Activated CD4-positive, alpha-beta T cell treated with anti-CD3 and anti-CD28 coated beads, Interleukin-2, amount 10 ng/mL, durations not matched to agents 7 days and 5 days (primary cell): ENCODE measurements at regions not wholly inside any gene's neighbourhood (a gene's known extent, or its start where the extent isn't known, plus 50 kb on each side); places are given as distances from the start of the nearest gene placed in this dataset.

Experiments used
- CTCF ChIA-PET: fragments of 350-600 bp; sonication (Branson Sonifier 250); formaldehyde crosslinking; loops from one replicate; lab custom pipeline; 2021; ENCODE audit warnings: antibody characterized with exemption; lab: Charles Lee
- POLR2A ChIA-PET: fragments of 350-600 bp; sonication (Branson Sonifier 250); formaldehyde crosslinking; loops from one replicate; lab custom pipeline; 2021; ENCODE audit warnings: antibody characterized with exemption; lab: Charles Lee
- DNase-seq: peaks from one replicate; pipeline ENCODE4 v3.0.0-alpha.2; 2020
- H3K27ac Mint-ChIP-seq: one replicate; pipeline ENCODE4 v1.8.0; 2021; ENCODE audit warnings: mild to moderate bottlenecking, moderate library complexity, mixed read lengths
- H3K27me3 Mint-ChIP-seq: one replicate; pipeline ENCODE4 v1.8.0; 2021; ENCODE audit warnings: mixed read lengths
- H3K36me3 Mint-ChIP-seq: one replicate; pipeline ENCODE4 v1.8.0; 2021; ENCODE audit warnings: low read depth, mixed read lengths
- H3K4me1 Mint-ChIP-seq: one replicate; pipeline ENCODE4 v1.8.0; 2021; ENCODE audit warnings: mixed read lengths
- H3K4me3 Mint-ChIP-seq: one replicate; pipeline ENCODE4 v1.8.0; 2021; ENCODE audit warnings: mild to moderate bottlenecking, moderate library complexity, mixed read lengths
- H3K9me3 Mint-ChIP-seq: one replicate; pipeline ENCODE4 v1.8.0; 2021; ENCODE audit warnings: mixed read lengths

GRCh38 chr7:115135146-115135545, 213.3 kb downstream of the MDFIC start:
- H3K27me3 Mint-ChIP-seq, result peaks cover 2% of the 10 kb centered on the region
- no peak for DNase-seq
- POLR2A ChIA-PET, result no interaction called here
- H3K27ac Mint-ChIP-seq, result no peak overlapping the region
- H3K4me3 Mint-ChIP-seq, result no peak overlapping the region
- H3K9me3 Mint-ChIP-seq, result peaks cover 18% of the 10 kb centered on the region
- H3K4me1 Mint-ChIP-seq, result peaks cover 31% of the 10 kb centered on the region
- CTCF ChIA-PET, result interaction anchor here (1.0 kb wide), 1 partner anchor 17 kb away, joined by 3 read pairs; no protein-coding TSS in a partner anchor
- H3K36me3 Mint-ChIP-seq, result peaks cover 5% of the 10 kb centered on the region

- H3K27me3 Mint-ChIP-seq, result peaks cover 6% of the 10 kb centered on the region
Measured at GRCh38 chr7:115133248-115133647, 211.4 kb downstream of the MDFIC start.

GRCh38 chr7:115132096-115132495, 210.2 kb downstream of the MDFIC start:
- Mint-ChIP-seq H3K36me3 (peaks cover 5% of the 10 kb centered on the region), H3K9me3 (peaks cover 18% of the 10 kb centered on the region), H3K27ac (no peak overlapping the region), H3K4me3 (no peak overlapping the region), H3K27me3 (peaks cover 6% of the 10 kb centered on the region), H3K4me1 (peaks cover 33% of the 10 kb centered on the region)
- no peak for DNase-seq
- CTCF ChIA-PET, result interaction anchor here (0.5 to 1.4 kb wide), 2 partner anchors 44 to 45 kb away, joined by 3 to 4 read pairs; no protein-coding TSS in a partner anchor
- POLR2A ChIA-PET, result no interaction called here

More at GRCh38 chr7:115133248-115133647, 211.4 kb downstream of the MDFIC start:
- Mint-ChIP-seq H3K36me3 (peaks cover 5% of the 10 kb centered on the region), H3K9me3 (peaks cover 18% of the 10 kb centered on the region), H3K4me1 (peaks cover 31% of the 10 kb centered on the region), H3K4me3 (no peak overlapping the region), H3K27ac (no peak overlapping the region)
- DNase-seq, result no peak
- CTCF ChIA-PET, result no interaction called here
- POLR2A ChIA-PET, result no interaction called here

- H3K27me3 Mint-ChIP-seq, result peaks cover 6% of the 10 kb centered on the region
- H3K27ac Mint-ChIP-seq, result no peak overlapping the region
- H3K4me3 Mint-ChIP-seq, result no peak overlapping the region
- H3K9me3 Mint-ChIP-seq, result peaks cover 12% of the 10 kb centered on the region
- no peak for DNase-seq
- ChIA-PET POLR2A (no interaction called here), CTCF (interaction anchor here (0.8 to 1.6 kb wide), 2 partner anchors 15 to 18 kb away, joined by 3 to 4 read pairs; no protein-coding TSS in a partner anchor)
- H3K4me1 Mint-ChIP-seq, result peaks cover 8% of the 10 kb centered on the region
- peaks cover 1% of the 10 kb centered on the region for H3K36me3 Mint-ChIP-seq
Measured at GRCh38 chr7:115128154-115128553, 206.3 kb downstream of the MDFIC start.

GRCh38 chr7:115127399-115128021, 205.6 kb downstream of the MDFIC start:
- Mint-ChIP-seq H3K27ac (no peak overlapping the region), H3K4me3 (no peak overlapping the region), H3K36me3 (no peaks in the 10 kb centered on the region), H3K4me1 (peaks cover 2% of the 10 kb centered on the region), H3K9me3 (peaks cover 10% of the 10 kb centered on the region), H3K27me3 (peaks cover 6% of the 10 kb centered on the region)
- POLR2A ChIA-PET, result no interaction called here
- CTCF ChIA-PET, result no interaction called here
- DNase-seq, result no peak

GRCh38 chr7:115125750-115126149, 203.9 kb downstream of the MDFIC start:
- CTCF ChIA-PET, result no interaction called here
- POLR2A ChIA-PET, result no interaction called here
- H3K27ac Mint-ChIP-seq, result no peak overlapping the region

GRCh38 chr7:115125312-115125711, 203.4 kb downstream of the MDFIC start:
- ChIA-PET POLR2A (no interaction called here), CTCF (no interaction called here)
- peaks cover 5% of the 10 kb centered on the region for H3K4me1 Mint-ChIP-seq
- H3K27me3 Mint-ChIP-seq, result peaks cover 4% of the 10 kb centered on the region
- H3K27ac Mint-ChIP-seq, result no peak overlapping the region
- DNase-seq, result no peak
- no peaks in the 10 kb centered on the region for H3K36me3 Mint-ChIP-seq
- H3K4me3 Mint-ChIP-seq, result no peak overlapping the region
- H3K9me3 Mint-ChIP-seq, result no peaks in the 10 kb centered on the region

More at GRCh38 chr7:115125750-115126149, 203.9 kb downstream of the MDFIC start:
- Mint-ChIP-seq H3K27me3 (peaks cover 4% of the 10 kb centered on the region), H3K9me3 (peaks cover 2% of the 10 kb centered on the region), H3K4me1 (peaks cover 5% of the 10 kb centered on the region), H3K36me3 (no peaks in the 10 kb centered on the region), H3K4me3 (no peak overlapping the region)
- no peak for DNase-seq

GRCh38 chr7:115124409-115124939, 202.6 kb downstream of the MDFIC start:
- DNase-seq, result no peak
- Mint-ChIP-seq H3K4me3 (no peak overlapping the region), H3K9me3 (no peaks in the 10 kb centered on the region), H3K27me3 (peaks cover 1% of the 10 kb centered on the region), H3K4me1 (peaks cover 5% of the 10 kb centered on the region), H3K27ac (no peak overlapping the region), H3K36me3 (no peaks in the 10 kb centered on the region)
- POLR2A ChIA-PET, result no interaction called here
- CTCF ChIA-PET, result no interaction called here

GRCh38 chr7:115123441-115123840, 201.5 kb downstream of the MDFIC start:
- peaks cover 5% of the 10 kb centered on the region for H3K4me1 Mint-ChIP-seq
- no peaks in the 10 kb centered on the region for H3K9me3 Mint-ChIP-seq
- H3K27ac Mint-ChIP-seq, result no peak overlapping the region
- CTCF ChIA-PET, result no interaction called here
- POLR2A ChIA-PET, result no interaction called here
- no peak for DNase-seq
- H3K36me3 Mint-ChIP-seq, result no peaks in the 10 kb centered on the region
- H3K27me3 Mint-ChIP-seq, result no peaks in the 10 kb centered on the region
- no peak overlapping the region for H3K4me3 Mint-ChIP-seq

- Mint-ChIP-seq H3K4me3 (no peak overlapping the region), H3K36me3 (no peaks in the 10 kb centered on the region)
Measured at GRCh38 chr7:115122388-115122787, 200.5 kb downstream of the MDFIC start.

GRCh38 chr7:115117748-115118147, 195.9 kb downstream of the MDFIC start:
- peaks cover 3% of the 10 kb centered on the region for H3K4me1 Mint-ChIP-seq
- H3K9me3 Mint-ChIP-seq, result no peaks in the 10 kb centered on the region
- no peak for DNase-seq
- no peak overlapping the region for H3K27ac Mint-ChIP-seq
- H3K36me3 Mint-ChIP-seq, result no peaks in the 10 kb centered on the region
- ChIA-PET CTCF (interaction anchor here (1.1 kb wide), 1 partner anchor 18 kb away, joined by 3 read pairs; no protein-coding TSS in a partner anchor), POLR2A (no interaction called here)
- H3K27me3 Mint-ChIP-seq, result peaks cover 4% of the 10 kb centered on the region
- H3K4me3 Mint-ChIP-seq, result no peak overlapping the region

More at GRCh38 chr7:115122388-115122787, 200.5 kb downstream of the MDFIC start:
- H3K9me3 Mint-ChIP-seq, result no peaks in the 10 kb centered on the region
- H3K27me3 Mint-ChIP-seq, result no peaks in the 10 kb centered on the region
- H3K27ac Mint-ChIP-seq, result no peak overlapping the region
- CTCF ChIA-PET, result no interaction called here
- POLR2A ChIA-PET, result no interaction called here
- peaks cover 5% of the 10 kb centered on the region for H3K4me1 Mint-ChIP-seq
- no peak for DNase-seq

- Mint-ChIP-seq H3K9me3 (no peaks in the 10 kb centered on the region), H3K4me1 (no peaks in the 10 kb centered on the region), H3K27ac (no peak overlapping the region), H3K4me3 (no peak overlapping the region), H3K36me3 (no peaks in the 10 kb centered on the region), H3K27me3 (peaks cover 7% of the 10 kb centered on the region)
- ChIA-PET POLR2A (no interaction called here), CTCF (no interaction called here)
- no peak for DNase-seq
Measured at GRCh38 chr7:115116773-115117715, 195.2 kb downstream of the MDFIC start.

GRCh38 chr7:115113776-115114175, 191.9 kb downstream of the MDFIC start:
- ChIA-PET CTCF (no interaction called here), POLR2A (no interaction called here)
- Mint-ChIP-seq H3K4me3 (no peak overlapping the region), H3K36me3 (no peaks in the 10 kb centered on the region), H3K4me1 (no peaks in the 10 kb centered on the region), H3K27me3 (peaks cover 13% of the 10 kb centered on the region), H3K27ac (no peak overlapping the region), H3K9me3 (no peaks in the 10 kb centered on the region)
- no peak for DNase-seq
